CD4-positive, alpha-beta T cell treated with Interleukin-4 for 4 hours (primary cell): ENCODE measurements at regions not wholly inside any gene's neighbourhood (a gene's known extent, or its start where the extent isn't known, plus 50 kb on each side); places are given as distances from the start of the nearest gene placed in this dataset.

ENCODE experiments used
- DNase-seq: peaks from one replicate; pipeline ENCODE4 v3.0.0-alpha.2; 2020

GRCh38 chr15:36323615-36324014, 255.8 kb upstream of the CDIN1 start:
- no peak for DNase-seq

DNA sequence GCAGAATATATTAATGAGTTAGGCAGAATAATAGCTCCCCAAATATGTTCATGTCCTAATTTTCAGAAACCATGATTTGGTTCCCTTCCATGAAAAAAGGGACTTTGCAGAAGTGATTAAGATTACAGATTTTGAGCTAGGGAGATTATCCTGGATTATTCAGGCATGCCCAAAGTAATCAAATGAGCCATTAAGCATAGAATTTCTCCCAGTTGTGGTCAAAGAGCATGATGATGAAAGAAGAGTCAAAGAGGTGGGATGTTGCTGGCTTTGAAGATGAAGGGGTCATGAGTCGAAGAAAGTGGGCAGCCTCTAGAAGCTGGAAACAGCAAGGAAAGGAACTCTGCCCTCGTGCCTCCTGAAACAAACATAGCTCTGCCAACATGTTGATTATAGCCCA, 254.2 kb upstream of the CDIN1 start:
- DNase-seq = no peak

GRCh38 chr15:36329592-36329991, 249.8 kb upstream of the CDIN1 start:
- DNase-seq = no peak

- no peak for DNase-seq
These were observed 248.8 kb upstream of the CDIN1 start for GRCh38 chr15:36330598-36330997.

- DNase-seq = no peak
These were observed 247.7 kb upstream of the CDIN1 start for GRCh38 chr15:36331531-36332275.

DNA sequence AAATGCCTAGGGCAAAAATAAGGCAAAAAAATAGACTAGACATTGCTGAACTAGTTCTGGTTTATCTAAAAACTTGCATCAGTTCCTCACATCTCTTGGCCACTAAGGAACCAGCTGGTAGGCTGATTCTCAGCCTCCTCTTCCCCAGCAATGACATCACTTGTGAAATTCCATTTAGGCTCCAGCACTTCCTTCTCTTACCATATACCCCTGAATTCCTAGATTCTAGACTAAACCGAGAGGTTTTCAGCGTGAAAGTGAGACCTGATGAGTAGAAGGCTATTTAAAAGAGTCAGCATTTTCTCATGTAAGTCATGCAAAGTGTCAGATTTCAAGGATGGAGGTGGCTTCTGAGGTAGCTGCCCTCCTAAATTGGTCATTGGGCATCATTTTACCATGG, 247.1 kb upstream of the CDIN1 start:
- DNase-seq = no peak

DNA sequence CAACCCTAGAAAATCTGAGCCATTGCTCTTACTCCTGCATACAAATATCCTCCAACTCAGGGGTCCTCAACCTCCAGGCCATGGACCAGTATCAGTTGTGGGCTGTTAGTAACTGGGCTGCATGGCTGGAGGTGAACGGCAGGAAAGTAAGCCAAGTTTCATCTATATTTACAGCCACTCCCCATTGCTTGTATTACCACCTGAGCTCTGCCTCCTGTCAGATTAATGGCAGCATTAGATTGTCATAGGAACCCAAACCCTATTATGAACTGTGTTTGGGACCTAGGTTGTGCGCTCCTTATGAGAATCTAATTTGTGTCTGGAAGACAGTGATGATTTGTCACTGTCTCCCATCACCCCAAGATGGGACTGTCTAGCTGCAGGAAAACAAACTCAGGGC, 246.5 kb upstream of the CDIN1 start:
- no peak for DNase-seq

GRCh38 chr15:36334059-36334458, 245.4 kb upstream of the CDIN1 start:
- DNase-seq = no peak

GRCh38 chr15:36335224-36335623, 244.2 kb upstream of the CDIN1 start:
- DNase-seq = no peak

DNA sequence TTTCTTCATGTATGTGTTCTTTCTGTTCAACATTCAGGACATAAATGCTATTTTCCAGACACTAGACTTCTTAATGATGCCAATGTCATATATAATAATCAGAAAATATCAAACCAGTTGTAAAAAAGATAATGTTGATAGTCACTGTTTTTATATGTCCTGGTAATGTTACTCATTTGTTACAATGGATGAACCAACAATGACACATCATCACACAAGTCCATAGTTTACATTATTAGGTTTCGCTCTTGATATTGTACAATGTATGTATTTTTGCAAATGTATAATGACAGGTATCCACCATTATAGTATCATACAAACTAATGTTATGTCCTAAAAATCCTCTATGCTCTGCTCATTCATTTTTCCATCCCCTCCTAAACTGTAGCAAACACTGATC, 243.8 kb upstream of the CDIN1 start:
- no peak for DNase-seq

- no peak for DNase-seq
These were observed 234.5 kb upstream of the CDIN1 start for GRCh38 chr15:36344887-36345286.

GRCh38 chr15:36347272-36347858, 232.1 kb upstream of the CDIN1 start:
- no peak for DNase-seq

- DNase-seq = no peak
These were observed 223.0 kb upstream of the CDIN1 start for GRCh38 chr15:36356466-36356865.

- DNase-seq = no peak
These were observed 222.3 kb upstream of the CDIN1 start for GRCh38 chr15:36356978-36357601.

GRCh38 chr15:36358094-36358493, 221.3 kb upstream of the CDIN1 start:
- DNase-seq = no peak

GRCh38 chr15:36358523-36358922, 220.9 kb upstream of the CDIN1 start:
- DNase-seq = no peak

GRCh38 chr15:36359286-36359685, 220.1 kb upstream of the CDIN1 start:
- DNase-seq = no peak

DNA sequence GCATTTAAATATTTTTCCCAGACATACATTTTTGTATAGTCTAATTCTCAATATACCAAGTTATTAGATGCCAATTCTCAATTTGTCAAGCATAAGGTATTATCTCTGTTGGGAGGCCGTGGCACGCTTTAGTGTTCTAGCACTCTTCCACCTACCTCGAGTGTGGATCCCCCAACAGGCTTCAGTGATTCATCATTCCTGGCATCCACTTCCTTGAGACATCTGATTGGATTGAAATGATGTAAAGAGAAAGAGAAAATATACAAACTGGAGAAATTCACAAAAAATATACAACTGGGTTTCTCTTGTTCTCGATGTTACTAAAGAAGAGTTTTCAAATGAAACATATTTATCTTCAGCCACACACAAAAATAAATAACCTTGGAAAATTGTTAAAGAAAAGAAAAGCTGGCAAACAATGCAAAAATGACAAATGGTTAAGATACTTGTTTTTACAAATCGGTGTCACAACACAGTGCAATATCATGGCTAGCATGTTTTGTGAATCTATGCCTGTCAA, 218.0 kb upstream of the CDIN1 start:
- no peak for DNase-seq

DNA sequence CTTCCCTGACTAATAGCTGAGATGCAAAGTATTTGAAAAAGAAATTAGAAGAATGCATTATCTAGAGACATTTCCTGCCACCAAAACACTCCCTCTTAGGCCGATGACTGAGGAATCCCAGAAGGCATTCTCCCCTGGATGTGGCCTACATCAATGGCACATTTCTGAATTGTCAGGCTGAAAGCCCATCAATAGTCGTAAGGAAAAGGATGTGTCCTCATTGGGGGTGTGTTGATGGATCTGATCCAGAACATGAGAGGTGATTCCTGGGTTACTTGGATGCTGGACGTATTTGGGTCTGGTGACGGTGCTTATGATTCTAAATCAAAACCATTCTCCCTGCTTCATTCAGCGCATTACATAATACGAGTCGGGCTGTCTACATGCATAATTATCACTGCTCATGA, 216.9 kb upstream of the CDIN1 start:
- DNase-seq = no peak

DNA sequence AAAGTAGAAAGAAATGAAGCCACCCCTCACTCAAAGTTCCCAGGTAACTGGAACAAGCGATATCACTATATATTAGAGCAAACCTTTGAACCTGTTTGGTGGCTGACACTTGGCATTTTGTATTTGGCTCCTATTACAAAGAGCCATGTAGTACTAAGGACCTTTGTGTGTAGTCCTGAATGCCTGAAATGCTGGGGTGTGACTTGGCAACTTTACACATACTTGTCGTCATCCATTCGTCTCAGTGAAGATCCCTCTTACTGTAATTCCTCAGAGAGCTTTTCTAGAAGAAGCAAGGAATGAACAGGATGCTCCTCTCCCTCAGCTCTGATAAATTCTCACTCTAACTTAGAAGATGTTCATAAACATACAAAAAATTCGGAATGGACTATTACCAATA, 216.1 kb upstream of the CDIN1 start:
- no peak for DNase-seq

- no peak for DNase-seq
These were observed 215.0 kb upstream of the CDIN1 start for GRCh38 chr15:36364377-36364776.

DNA sequence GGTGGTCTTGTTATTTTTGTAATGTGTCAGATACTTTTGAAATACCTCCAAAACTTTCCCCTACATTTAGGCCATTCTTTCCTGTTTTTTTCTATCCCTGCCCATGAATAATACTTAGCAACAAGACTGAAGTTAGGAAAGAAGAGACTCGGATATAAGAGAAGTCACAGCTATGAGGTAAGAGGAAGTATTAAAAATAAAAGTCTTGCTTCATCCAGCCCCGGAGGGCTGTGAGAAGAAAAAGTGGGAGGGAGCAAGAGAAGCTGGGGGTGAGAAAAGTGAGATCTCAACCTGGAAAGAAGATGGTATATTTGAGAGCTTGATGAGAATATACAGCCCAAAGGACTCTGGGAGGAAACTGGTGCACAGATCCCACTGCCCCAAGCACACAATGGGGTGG, 213.5 kb upstream of the CDIN1 start:
- DNase-seq = no peak

GRCh38 chr15:36370051-36370730, 209.2 kb upstream of the CDIN1 start:
- DNase-seq = no peak

GRCh38 chr15:36370731-36371112, 208.7 kb upstream of the CDIN1 start:
- DNase-seq = no peak
